CD8-positive, alpha-beta memory T cell (primary cell): ENCODE measurements at regions not wholly inside any gene's neighbourhood (a gene's known extent, or its start where the extent isn't known, plus 50 kb on each side); places are given as distances from the start of the nearest gene placed in this dataset.
"Not testable (repeated sequence)": the region's sequence is repeated elsewhere in the genome, so short reads cannot be mapped to it uniquely, and the experiment has no call there.

ENCODE experiments used
- CTCF ChIA-PET: fragments of 350-600 bp; sonication (Branson Sonifier 250); formaldehyde crosslinking; loops from one replicate; lab custom pipeline; 2021; ENCODE audit warnings: antibody characterized with exemption; lab: Charles Lee
- POLR2A ChIA-PET: fragments of 350-600 bp; sonication (Branson Sonifier 250); formaldehyde crosslinking; loops from one replicate; lab custom pipeline; 2021; ENCODE audit warnings: antibody characterized with exemption; lab: Charles Lee
- DNase-seq, 5 donors: peaks; one replicate each; pipeline versions ENCODE4 v3.0.0 to v3.0.0-alpha.2; 2020 to 2022; ENCODE audit warnings: mixed read lengths in 1 of 5
- H3K27ac ChIP-seq: one replicate; pipeline ENCODE4 v1.7.0; 2013; ENCODE audit warnings: low read depth, mild to moderate bottlenecking, low read length, moderate library complexity
- H3K27me3 ChIP-seq: 2 replicates; pipeline ENCODE4 v1.7.0; 2013; ENCODE audit warnings: low read length, mild to moderate bottlenecking; ENCODE audit not compliant: insufficient read depth, poor library complexity, severe bottlenecking
- H3K36me3 ChIP-seq: 2 replicates; pipeline ENCODE4 v1.7.0; 2013; ENCODE audit warnings: mild to moderate bottlenecking, low read length, moderate library complexity; ENCODE audit not compliant: insufficient read depth
- H3K4me1 ChIP-seq: 2 replicates; pipeline ENCODE4 v1.7.0; 2013; ENCODE audit warnings: mild to moderate bottlenecking, low read length, moderate library complexity; ENCODE audit not compliant: insufficient read depth
- H3K4me3 ChIP-seq: 2 replicates; pipeline ENCODE4 v1.7.0; 2013; ENCODE audit warnings: mild to moderate bottlenecking, low read length
- H3K9me3 ChIP-seq: 2 replicates; pipeline ENCODE4 v1.7.0; 2013; ENCODE audit warnings: mild to moderate bottlenecking, low read length
- H3K27ac Mint-ChIP-seq, 8 donors: one replicate each; pipeline ENCODE4 v1.8.0; 2020 to 2021; ENCODE audit warnings: mixed read lengths in 8 of 8, mild to moderate bottlenecking in 6 of 8, inconsistent platforms in 3 of 8, moderate library complexity in 3 of 8
- H3K27me3 Mint-ChIP-seq, 2 donors: one replicate each; pipeline ENCODE4 v1.8.0; 2020 to 2021; ENCODE audit warnings: mixed read lengths in 2 of 2, mild to moderate bottlenecking in 1 of 2, moderate library complexity in 1 of 2
- H3K36me3 Mint-ChIP-seq, 3 donors: one replicate each; pipeline ENCODE4 v1.8.0; 2020 to 2021; ENCODE audit warnings: mixed read lengths in 3 of 3, inconsistent platforms in 1 of 3, mild to moderate bottlenecking in 1 of 3
- H3K4me1 Mint-ChIP-seq, 3 donors: one replicate each; pipeline ENCODE4 v1.8.0; 2020 to 2021; ENCODE audit warnings: mixed read lengths in 3 of 3, inconsistent platforms in 1 of 3, mild to moderate bottlenecking in 1 of 3
- H3K4me3 Mint-ChIP-seq, 7 donors: one replicate each; pipeline ENCODE4 v1.8.0; 2020 to 2021; ENCODE audit warnings: mixed read lengths in 7 of 7, mild to moderate bottlenecking in 6 of 7, moderate library complexity in 4 of 7, inconsistent platforms in 2 of 7
- H3K9me3 Mint-ChIP-seq, 5 donors: one replicate each; pipeline ENCODE4 v1.8.0; 2020 to 2022; ENCODE audit warnings: mixed read lengths in 5 of 5, mild to moderate bottlenecking in 3 of 5, moderate library complexity in 2 of 5, inconsistent platforms in 1 of 5

DNA sequence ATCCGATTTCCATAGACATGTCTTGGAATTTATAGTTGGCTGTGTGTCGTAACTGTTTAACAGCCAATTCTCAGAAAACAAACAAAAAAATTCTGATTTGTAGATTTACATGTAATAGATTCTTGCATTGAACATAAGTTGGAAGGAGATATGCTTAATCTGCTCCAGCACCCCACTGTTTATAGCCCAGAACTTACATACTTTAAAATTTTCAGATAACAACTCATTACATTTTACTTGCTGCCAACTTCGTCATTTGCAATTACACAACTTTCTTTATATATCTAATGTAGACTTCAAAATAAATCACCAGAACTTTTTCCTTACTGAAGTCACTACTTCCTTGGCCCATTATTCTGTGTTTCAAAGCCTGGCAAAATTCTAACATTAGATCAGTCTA, 472.3 kb upstream of the EYS start:
- CTCF ChIA-PET = no interaction called here
- peaks cover 0 to 1% of the 10 kb centered on the region in 2 donors for H3K27me3 Mint-ChIP-seq

DNA sequence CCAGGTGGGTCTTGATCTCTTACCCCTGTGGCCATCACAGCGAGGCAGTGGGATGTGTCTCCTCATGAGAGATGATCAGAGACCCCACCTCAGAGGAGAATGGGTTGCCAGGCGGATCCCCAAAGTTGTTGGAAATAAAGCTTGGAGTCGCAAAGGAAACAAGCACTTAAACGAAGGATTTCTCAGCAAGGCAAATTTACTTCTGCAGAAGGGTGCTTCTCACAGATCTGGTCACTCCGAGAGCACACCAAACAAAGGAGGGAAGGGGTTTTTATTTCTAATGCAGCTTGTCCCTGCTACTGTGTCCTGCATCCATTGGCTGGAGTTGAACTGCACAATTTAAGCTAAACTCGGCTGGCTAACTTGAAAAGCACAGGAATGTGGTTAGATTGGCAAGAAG, 466.6 kb upstream of the EYS start:
- H3K36me3 ChIP-seq = no peaks in the 10 kb centered on the region
- Mint-ChIP-seq H3K4me1 (no peaks in the 10 kb centered on the region), H3K27me3 (peaks cover 0 to 2% of the 10 kb centered on the region in 2 donors), H3K36me3 (no peaks in the 10 kb centered on the region), H3K9me3 (peaks cover 7 to 34% (median 23%) of the 10 kb centered on the region in 5 donors), H3K4me3 (no peak overlapping the region), H3K27ac (peak overlapping the region in 1 of 8 donors; percentile 32)
- H3K9me3 ChIP-seq = no peaks in the 10 kb centered on the region
- DNase-seq = no peak
- H3K27me3 ChIP-seq = no peaks in the 10 kb centered on the region
- ChIA-PET CTCF (no interaction called here), POLR2A (no interaction called here)
- no peak overlapping the region for H3K27ac ChIP-seq
- no peak overlapping the region for H3K4me3 ChIP-seq
- no peaks in the 10 kb centered on the region for H3K4me1 ChIP-seq

More for the DNA sequence above, 472.3 kb upstream of the EYS start:
- H3K27me3 ChIP-seq = no peaks in the 10 kb centered on the region
- no peaks in the 10 kb centered on the region for H3K36me3 Mint-ChIP-seq
- DNase-seq = no peak
- H3K9me3 Mint-ChIP-seq = peaks cover 2 to 34% (median 8%) of the 10 kb centered on the region in 5 donors
- no peaks in the 10 kb centered on the region for H3K4me1 ChIP-seq
- no peak overlapping the region for H3K27ac Mint-ChIP-seq
- no peak overlapping the region for H3K4me3 ChIP-seq
- no peak overlapping the region for H3K27ac ChIP-seq
- H3K9me3 ChIP-seq = no peaks in the 10 kb centered on the region
- no peak overlapping the region for H3K4me3 Mint-ChIP-seq
- no peaks in the 10 kb centered on the region for H3K36me3 ChIP-seq
- H3K4me1 Mint-ChIP-seq = no peaks in the 10 kb centered on the region
- POLR2A ChIA-PET = no interaction called here

DNA sequence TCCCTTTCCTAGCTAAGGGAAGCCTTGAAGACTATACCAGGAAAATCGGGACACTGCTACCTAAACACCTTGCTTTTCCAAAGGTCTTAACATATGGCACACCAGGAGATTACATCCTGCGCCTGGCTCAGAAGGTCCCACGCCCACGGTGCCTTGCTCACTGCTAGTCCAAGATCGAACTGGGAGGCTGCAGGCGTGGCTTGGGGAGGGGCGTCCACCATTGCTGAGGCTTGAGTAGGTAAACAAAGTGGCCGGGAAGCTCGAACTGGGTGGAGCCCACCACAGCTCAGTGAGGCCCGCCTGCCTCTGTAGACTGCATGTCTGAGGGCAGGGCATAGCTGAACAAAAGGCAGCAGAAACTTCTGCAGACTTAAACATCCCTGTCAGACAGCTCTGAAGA, 459.7 kb upstream of the EYS start:
- H3K27ac ChIP-seq, H3K9me3 ChIP-seq, CTCF ChIA-PET, H3K27me3 ChIP-seq, H3K36me3 ChIP-seq, H3K4me3 Mint-ChIP-seq, POLR2A ChIA-PET, H3K4me3 ChIP-seq, H3K27me3 Mint-ChIP-seq, H3K4me1 ChIP-seq, H3K27ac Mint-ChIP-seq, DNase-seq, H3K4me1 Mint-ChIP-seq, H3K36me3 Mint-ChIP-seq: not testable (repeated sequence)
- H3K9me3 Mint-ChIP-seq = peaks cover 10 to 45% (median 36%) of the 10 kb centered on the region in 5 donors

DNA sequence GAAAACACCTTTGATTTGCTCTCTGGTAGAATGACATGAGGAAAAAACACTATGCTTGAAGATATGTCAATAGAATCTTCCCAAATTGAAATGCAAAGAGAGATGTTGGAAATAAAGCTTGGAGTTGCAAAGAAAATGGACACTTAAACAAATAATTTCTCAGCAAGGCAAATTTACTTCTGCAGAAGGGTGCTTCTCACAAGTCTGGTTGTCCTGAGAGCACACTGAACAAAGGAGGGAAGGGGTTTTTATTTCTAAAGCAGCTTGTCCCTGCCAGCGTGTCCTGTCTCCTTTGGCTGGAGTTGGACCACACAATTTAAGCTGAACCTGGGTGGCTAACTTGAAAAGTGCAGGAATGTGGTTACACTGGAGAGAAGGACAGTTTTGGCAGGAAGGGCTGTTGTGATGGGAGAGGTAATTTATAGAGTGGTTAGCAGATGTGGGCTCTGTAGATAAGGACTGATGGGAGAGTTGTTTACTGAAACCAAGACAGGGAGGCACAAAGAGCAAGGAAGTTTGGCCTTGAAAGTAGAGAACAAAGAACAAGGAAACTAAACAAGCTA, 454.6 kb upstream of the EYS start:
- ChIA-PET CTCF (no interaction called here), POLR2A (no interaction called here)
- Mint-ChIP-seq H3K36me3 (no peaks in the 10 kb centered on the region), H3K9me3 (peaks cover 11 to 48% (median 31%) of the 10 kb centered on the region in 5 donors), H3K27me3 (peaks cover 0 to 3% of the 10 kb centered on the region in 2 donors), H3K27ac (no peak overlapping the region), H3K4me3 (no peak overlapping the region), H3K4me1 (no peaks in the 10 kb centered on the region)
- Histone ChIP-seq H3K27ac (no peak overlapping the region), H3K4me1 (no peaks in the 10 kb centered on the region), H3K9me3 (no peaks in the 10 kb centered on the region), H3K36me3 (no peaks in the 10 kb centered on the region), H3K4me3 (no peak overlapping the region), H3K27me3 (no peaks in the 10 kb centered on the region)
- DNase-seq = no peak

DNA sequence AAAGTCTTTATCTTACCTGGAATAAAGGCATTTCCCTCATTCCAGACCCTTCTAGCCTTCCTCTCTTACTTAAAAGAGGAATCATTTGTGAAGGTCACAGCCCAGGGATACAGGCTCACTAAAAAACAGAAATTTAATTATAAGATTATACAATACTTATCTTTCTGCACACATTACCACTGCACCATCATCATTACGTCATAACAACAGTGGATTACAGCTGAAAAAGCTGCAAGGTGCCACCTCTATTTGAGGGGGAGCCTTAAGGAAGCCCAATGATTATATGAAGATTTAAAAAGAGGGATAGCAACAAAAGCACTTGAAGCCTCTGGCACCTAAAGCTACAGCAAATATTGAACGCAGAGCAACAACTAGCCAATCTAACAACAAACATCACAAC, 452.9 kb upstream of the EYS start:
- Histone ChIP-seq H3K9me3 (no peaks in the 10 kb centered on the region), H3K4me3 (no peak overlapping the region), H3K27me3 (no peaks in the 10 kb centered on the region), H3K4me1 (no peaks in the 10 kb centered on the region), H3K36me3 (no peaks in the 10 kb centered on the region), H3K27ac (no peak overlapping the region)
- Mint-ChIP-seq H3K27ac (no peak overlapping the region), H3K4me3 (no peak overlapping the region), H3K9me3 (peaks cover 8 to 43% (median 29%) of the 10 kb centered on the region in 5 donors), H3K4me1 (no peaks in the 10 kb centered on the region), H3K27me3 (no peaks in the 10 kb centered on the region), H3K36me3 (no peaks in the 10 kb centered on the region)
- CTCF ChIA-PET = no interaction called here
- DNase-seq = no peak
- POLR2A ChIA-PET = no interaction called here

DNA sequence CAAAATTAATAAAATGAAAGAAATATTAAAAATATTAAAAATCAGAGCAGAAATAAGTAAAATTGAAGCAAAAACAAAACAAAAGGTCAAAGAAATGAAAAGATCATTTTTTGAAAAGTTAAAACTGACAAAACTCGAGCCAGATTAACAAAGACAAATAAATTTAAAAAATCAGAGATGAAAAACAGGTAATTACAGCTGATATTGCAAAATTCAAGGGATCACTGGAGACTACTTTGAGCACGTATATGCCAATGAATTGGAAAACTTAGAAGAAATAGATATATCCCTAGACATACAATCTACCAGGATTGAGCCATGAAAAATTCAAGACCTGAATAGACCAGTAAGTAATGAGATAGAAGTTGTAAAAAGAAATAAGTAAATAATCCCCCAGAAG, 446.2 kb upstream of the EYS start:
- no peak for DNase-seq
- Histone ChIP-seq H3K4me3 (no peak overlapping the region), H3K27me3 (no peaks in the 10 kb centered on the region), H3K27ac (no peak overlapping the region), H3K9me3 (no peaks in the 10 kb centered on the region), H3K4me1 (no peaks in the 10 kb centered on the region), H3K36me3 (no peaks in the 10 kb centered on the region)
- Mint-ChIP-seq H3K27ac (no peak overlapping the region), H3K27me3 (no peaks in the 10 kb centered on the region), H3K9me3 (peaks cover 4 to 10% (median 9%) of the 10 kb centered on the region in 5 donors), H3K4me1 (no peaks in the 10 kb centered on the region), H3K36me3 (no peaks in the 10 kb centered on the region), H3K4me3 (no peak overlapping the region)
- ChIA-PET CTCF (no interaction called here), POLR2A (no interaction called here)

DNA sequence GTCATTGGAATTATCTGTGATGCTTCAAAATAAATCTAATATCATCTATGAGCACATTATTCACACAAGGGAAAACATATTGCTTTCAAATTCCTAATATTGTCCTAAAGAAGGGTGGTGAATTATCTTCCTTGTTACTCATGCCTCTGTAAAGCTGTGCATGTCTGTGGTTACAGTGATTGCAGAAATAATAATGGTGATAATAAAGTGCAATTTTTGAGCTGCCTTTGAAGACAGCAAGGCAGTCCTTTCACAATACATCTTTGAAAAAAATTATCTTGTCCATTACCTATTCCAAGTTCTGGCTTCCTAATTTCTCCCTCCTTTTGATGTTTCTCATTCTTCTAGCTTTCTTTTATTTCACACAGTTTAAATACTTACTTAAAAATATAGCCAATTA, 442.1 kb upstream of the EYS start:
- no peak overlapping the region for H3K27ac Mint-ChIP-seq

DNA sequence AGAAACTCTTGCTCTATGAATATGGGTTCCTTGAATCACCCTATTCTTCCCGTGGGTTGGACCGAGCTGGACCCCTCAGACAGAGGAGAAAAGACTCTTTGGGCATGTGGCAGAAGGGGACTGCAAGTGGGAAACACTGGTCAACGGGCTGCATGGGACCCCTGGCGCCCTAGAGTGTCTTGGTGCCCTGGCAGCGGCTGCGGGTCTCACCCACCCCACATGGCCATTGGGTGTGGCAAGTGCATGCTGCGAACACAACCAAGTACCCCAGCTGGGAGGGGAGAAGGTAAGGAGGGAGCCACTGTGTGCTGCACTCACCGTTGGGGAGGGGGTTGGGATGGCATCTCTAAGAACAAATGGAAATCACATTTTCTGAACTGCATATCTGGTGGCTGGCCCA, 438.8 kb upstream of the EYS start:
- H3K4me3 Mint-ChIP-seq = no peak overlapping the region

More for the DNA sequence above, 442.1 kb upstream of the EYS start:
- Mint-ChIP-seq H3K4me3 (no peak overlapping the region), H3K27me3 (no peaks in the 10 kb centered on the region), H3K9me3 (peaks cover 9 to 15% (median 11%) of the 10 kb centered on the region in 5 donors), H3K4me1 (no peaks in the 10 kb centered on the region), H3K36me3 (no peaks in the 10 kb centered on the region)
- ChIA-PET POLR2A (no interaction called here), CTCF (no interaction called here)
- no peak overlapping the region for H3K27ac ChIP-seq
- no peaks in the 10 kb centered on the region for H3K4me1 ChIP-seq
- no peak overlapping the region for H3K4me3 ChIP-seq
- H3K27me3 ChIP-seq = no peaks in the 10 kb centered on the region
- H3K9me3 ChIP-seq = no peaks in the 10 kb centered on the region
- no peak for DNase-seq
- H3K36me3 ChIP-seq = no peaks in the 10 kb centered on the region

More for the DNA sequence above, 438.8 kb upstream of the EYS start:
- no peak overlapping the region for H3K27ac Mint-ChIP-seq
- ChIA-PET POLR2A (no interaction called here), CTCF (no interaction called here)
- no peaks in the 10 kb centered on the region for H3K36me3 ChIP-seq
- no peaks in the 10 kb centered on the region for H3K27me3 ChIP-seq
- DNase-seq = no peak
- H3K9me3 ChIP-seq = no peaks in the 10 kb centered on the region
- no peaks in the 10 kb centered on the region for H3K4me1 ChIP-seq
- H3K9me3 Mint-ChIP-seq = peaks cover 3 to 15% (median 9%) of the 10 kb centered on the region in 5 donors
- no peaks in the 10 kb centered on the region for H3K4me1 Mint-ChIP-seq
- no peaks in the 10 kb centered on the region for H3K36me3 Mint-ChIP-seq
- H3K27me3 Mint-ChIP-seq = no peaks in the 10 kb centered on the region
- no peak overlapping the region for H3K27ac ChIP-seq
- no peak overlapping the region for H3K4me3 ChIP-seq
